ENCODE measurements at regions not wholly inside any gene's neighbourhood (a gene's known extent, or its start where the extent isn't known, plus 50 kb on each side); places are given as distances from the start of the nearest gene placed in this dataset.

GRCh38 chr16:49972280-49972679 lies 52.7 kb upstream of the CNEP1R1 start:
- H3K27me3 ChIP-seq (ENCODE audit: control insufficient read depth, insufficient read depth, low read length) = peaks cover 7% of the 10 kb centered on the region
- H3K36me3 ChIP-seq (ENCODE audit: control insufficient read depth, insufficient read depth, low read length) = no peaks in the 10 kb centered on the region
- DNase-seq (ENCODE audit: low read depth) = no peak
- TF ChIP-seq CTCF (IDR thresholded peaks at IDR 0.05; ENCODE audit: insufficient read depth, low read length, poor library complexity, severe bottlenecking) = no peak
- H3K4me3 ChIP-seq (ENCODE audit: low read depth, low read length) = no peak overlapping the region

GRCh38 chr16:49972961-49973360 lies 52.1 kb upstream of the CNEP1R1 start:
- Histone ChIP-seq H3K27me3 (ENCODE audit: control insufficient read depth, insufficient read depth, low read length) (peaks cover 7% of the 10 kb centered on the region), H3K4me3 (ENCODE audit: low read depth, low read length) (no peak overlapping the region), H3K36me3 (ENCODE audit: control insufficient read depth, insufficient read depth, low read length) (no peaks in the 10 kb centered on the region)
- TF ChIP-seq CTCF (IDR thresholded peaks at IDR 0.05; ENCODE audit: insufficient read depth, low read length, poor library complexity, severe bottlenecking) = no peak
- no peak for DNase-seq (ENCODE audit: low read depth)

All from kidney epithelial cell (primary cell).